CD14-positive monocyte (primary cell): ENCODE measurements at regions not wholly inside any gene's neighbourhood (a gene's known extent, or its start where the extent isn't known, plus 50 kb on each side); places are given as distances from the start of the nearest gene placed in this dataset.

ENCODE experiments used
- DNase-seq, 3 donors: peaks; one replicate each; pipeline ENCODE4 v3.0.0-alpha.2; 2011 to 2022
- H2AFZ ChIP-seq: 2 replicates; pipeline ENCODE4 v1.6.0; 2012; ENCODE audit warnings: mild to moderate bottlenecking, low read depth, low read length, inconsistent platforms; ENCODE audit not compliant: insufficient read depth, poor library complexity, severe bottlenecking
- H3K27ac ChIP-seq, 2 donors: 1 replicate in 1 of 2; 2 replicates in 1 of 2; pipeline ENCODE4 v1.5.1; 2012 to 2013; ENCODE audit warnings: low read length in 2 of 2, control low read depth in 1 of 2, inconsistent platforms in 1 of 2, low read depth in 1 of 2, mild to moderate bottlenecking in 1 of 2
- H3K27me3 ChIP-seq, 2 donors: one replicate each; pipeline versions ENCODE4 v1.6.0 to v1.6.1; 2011 to 2013; ENCODE audit warnings: low read length in 2 of 2; ENCODE audit not compliant: control insufficient read depth in 2 of 2, insufficient read depth in 2 of 2
- H3K36me3 ChIP-seq, 2 donors: replicated peaks in 1 of 2; 1 replicate in 1 of 2; 2 replicates in 1 of 2; pipeline versions ENCODE4 v1.5.1 to v1.6.1; 2012 to 2013; ENCODE audit warnings: low read length in 2 of 2, control low read depth in 1 of 2, inconsistent platforms in 1 of 2, mild to moderate bottlenecking in 1 of 2; ENCODE audit not compliant: insufficient read depth in 2 of 2, control insufficient read depth in 1 of 2
- H3K4me1 ChIP-seq, 2 donors: 1 replicate in 1 of 2; 2 replicates in 1 of 2; pipeline versions ENCODE4 v1.5.1 to v1.6.1; 2012 to 2013; ENCODE audit warnings: low read length in 2 of 2, control low read depth in 1 of 2, inconsistent platforms in 1 of 2, mild to moderate bottlenecking in 1 of 2, moderate library complexity in 1 of 2; ENCODE audit not compliant: insufficient read depth in 2 of 2, control insufficient read depth in 1 of 2
- H3K4me2 ChIP-seq: replicated peaks from 2 replicates; pipeline ENCODE3; 2012; ENCODE audit warnings: low read length, moderate library complexity, mild to moderate bottlenecking; ENCODE audit not compliant: poor library complexity, severe bottlenecking; ENCODE audit errors: extremely low read depth
- H3K4me3 ChIP-seq, 3 experiments: fragments of 200-600 bp in 1 of 3; sonication (generic) in 1 of 3; replicated peaks in 1 of 3; 1 replicate in 2 of 3; 2 replicates in 1 of 3; pipeline ENCODE4 v1.5.1; 2011 to 2013; ENCODE audit warnings: low read length in 3 of 3, mild to moderate bottlenecking in 3 of 3, control low read depth in 2 of 3, low read depth in 2 of 3, inconsistent platforms in 1 of 3, moderate library complexity in 1 of 3
- H3K79me2 ChIP-seq: 2 replicates; pipeline ENCODE4 v1.6.0; 2012; ENCODE audit warnings: mild to moderate bottlenecking, control low read depth, inconsistent platforms, low read length, moderate library complexity; ENCODE audit not compliant: insufficient read depth
- H3K9ac ChIP-seq: 2 replicates; pipeline ENCODE4 v1.6.0; 2017; ENCODE audit warnings: low read length, mild to moderate bottlenecking; ENCODE audit not compliant: insufficient read depth, poor library complexity, severe bottlenecking
- H3K9me3 ChIP-seq, 2 donors: replicated peaks in 1 of 2; 1 replicate in 1 of 2; 2 replicates in 1 of 2; pipeline versions ENCODE4 v1.5.1 to v1.6.1; 2012 to 2013; ENCODE audit warnings: low read length in 2 of 2, control low read depth in 1 of 2; ENCODE audit not compliant: control insufficient read depth in 1 of 2, insufficient read depth in 1 of 2
- H4K20me1 ChIP-seq: 2 replicates; pipeline ENCODE4 v1.6.0; 2012; ENCODE audit warnings: mild to moderate bottlenecking, low read length, control low read depth, moderate library complexity; ENCODE audit not compliant: insufficient read depth
- H3K27ac Mint-ChIP-seq, 7 donors: one replicate each; pipeline ENCODE4 v1.8.0; 2020; ENCODE audit warnings: mild to moderate bottlenecking in 7 of 7, mixed read lengths in 7 of 7, moderate library complexity in 6 of 7, inconsistent platforms in 2 of 7
- H3K27me3 Mint-ChIP-seq, 3 donors: one replicate each; pipeline ENCODE4 v1.8.0; 2021 to 2022; ENCODE audit warnings: low read depth in 3 of 3, mild to moderate bottlenecking in 3 of 3, mixed read lengths in 3 of 3, moderate library complexity in 3 of 3, inconsistent platforms in 1 of 3
- H3K36me3 Mint-ChIP-seq, 2 donors: one replicate each; pipeline ENCODE4 v1.8.0; 2020; ENCODE audit warnings: mixed read lengths in 2 of 2, inconsistent platforms in 1 of 2, mild to moderate bottlenecking in 1 of 2
- H3K4me1 Mint-ChIP-seq: one replicate; pipeline ENCODE4 v1.8.0; 2020; ENCODE audit warnings: mild to moderate bottlenecking, mixed read lengths
- H3K4me3 Mint-ChIP-seq, 2 donors: one replicate each; pipeline ENCODE4 v1.8.0; 2020; ENCODE audit warnings: mild to moderate bottlenecking in 2 of 2, mixed read lengths in 2 of 2, moderate library complexity in 1 of 2
- H3K9me3 Mint-ChIP-seq, 7 donors: one replicate each; pipeline ENCODE4 v1.8.0; 2020 to 2022; ENCODE audit warnings: mixed read lengths in 7 of 7, mild to moderate bottlenecking in 6 of 7, moderate library complexity in 6 of 7, inconsistent platforms in 2 of 7
- CTCF ChIP-seq: fragments of 200-600 bp; IDR thresholded peaks from one replicate; pipeline ENCODE4 v1.8.0; 2022; ENCODE audit warnings: antibody characterized with exemption, mild to moderate bottlenecking
- WGBS: methylation state at CpG from one replicate; pipeline ENCODE4 v1.1.5; 2013; ENCODE audit warnings: missing lambda C conversion rate; ENCODE audit not compliant: insufficient coverage; 5-methylcytosine and 5-hydroxymethylcytosine counted together
- intact Hi-C, 2 donors: fragments of 100-400 bp; cut with micrococcal nuclease; formaldehyde crosslinking; loops; one replicate each; pipeline versions ENCODE4 v1.15.0 to v1.15.1; 2023

- no peak overlapping the region for H3K27ac ChIP-seq
- peaks cover 0 to 2% of the 10 kb centered on the region in 2 donors for H3K27me3 ChIP-seq
- H3K9ac ChIP-seq, result no peak overlapping the region
- H3K36me3 ChIP-seq, result no peaks in the 10 kb centered on the region
- H4K20me1 ChIP-seq, result no peaks in the 10 kb centered on the region
- H3K9me3 ChIP-seq, result no peaks in the 10 kb centered on the region
- H3K27ac Mint-ChIP-seq, result no peak overlapping the region
- intact Hi-C loops, result no loop called here
- peak overlapping the region in 1 of 2 donors; percentile 67 for H3K4me3 Mint-ChIP-seq
- no peak overlapping the region for H2AFZ ChIP-seq
- DNase-seq, result no peak
- H3K27me3 Mint-ChIP-seq, result peaks cover 5 to 13% (median 8%) of the 10 kb centered on the region in 3 donors
- no peak overlapping the region for H3K4me2 ChIP-seq
- 36% methylated on average over 3 of the region's 10 CpGs for WGBS
- no peak for TF ChIP-seq CTCF
- H3K36me3 Mint-ChIP-seq, result no peaks in the 10 kb centered on the region
- H3K4me1 Mint-ChIP-seq, result peaks cover 5% of the 10 kb centered on the region
- no peaks in the 10 kb centered on the region for H3K4me1 ChIP-seq
- no peaks in the 10 kb centered on the region for H3K79me2 ChIP-seq
- peaks cover 5 to 15% (median 10%) of the 10 kb centered on the region in 7 donors for H3K9me3 Mint-ChIP-seq
- H3K4me3 ChIP-seq, result no peak overlapping the region
Measured at GRCh38 chr10:3640816-3641215, 144.2 kb downstream of the KLF6 start.

- Histone ChIP-seq H4K20me1 (no peaks in the 10 kb centered on the region), H3K27ac (no peak overlapping the region), H3K79me2 (no peaks in the 10 kb centered on the region), H3K4me3 (no peak overlapping the region), H2AFZ (no peak overlapping the region), H3K4me2 (no peak overlapping the region), H3K27me3 (peaks cover 0 to 2% of the 10 kb centered on the region in 2 donors), H3K9ac (no peak overlapping the region), H3K36me3 (no peaks in the 10 kb centered on the region), H3K4me1 (no peaks in the 10 kb centered on the region), H3K9me3 (no peaks in the 10 kb centered on the region)
- DNase-seq, result no peak
- no peak overlapping the region for H3K4me3 Mint-ChIP-seq
- H3K4me1 Mint-ChIP-seq, result peaks cover 5% of the 10 kb centered on the region
- H3K27ac Mint-ChIP-seq, result no peak overlapping the region
- intact Hi-C loops, result no loop called here
- no peak for TF ChIP-seq CTCF
- 100% methylated on average over 1 of the region's 4 CpGs for WGBS
- H3K9me3 Mint-ChIP-seq, result peaks cover 5 to 14% (median 10%) of the 10 kb centered on the region in 7 donors
- no peaks in the 10 kb centered on the region for H3K36me3 Mint-ChIP-seq
- peaks cover 5 to 15% (median 6%) of the 10 kb centered on the region in 3 donors for H3K27me3 Mint-ChIP-seq
Measured at GRCh38 chr10:3639546-3639945, 145.5 kb downstream of the KLF6 start.
